ENCODE measurements at regions not wholly inside any gene's neighbourhood (a gene's known extent, or its start where the extent isn't known, plus 50 kb on each side); places are given as distances from the start of the nearest gene placed in this dataset.

DNA sequence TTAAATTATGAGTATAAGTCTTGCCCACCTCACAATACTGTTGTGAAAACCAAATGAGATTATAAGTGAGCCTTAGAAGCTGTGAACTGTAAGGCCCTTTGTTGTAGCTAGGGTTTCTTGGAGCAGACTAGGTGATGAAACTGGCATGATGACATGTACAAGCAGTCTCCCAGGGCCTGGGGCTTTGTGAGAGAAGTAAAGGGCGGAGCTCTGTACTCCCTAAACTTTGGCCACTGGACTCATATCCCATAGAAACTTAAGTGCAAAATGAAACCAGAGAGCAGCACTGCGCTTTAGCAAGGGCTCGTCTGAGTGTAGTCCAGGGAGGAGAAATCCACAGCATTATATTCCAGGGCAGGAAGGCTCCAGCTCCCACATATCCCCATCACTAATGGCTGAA, 385.6 kb upstream of the FGF16 start:
- TF ChIP-seq POLR2A (IDR thresholded peaks at IDR 0.05; ENCODE audit: low read depth, low read length) (no peak), POLR2AphosphoS5 (IDR thresholded peaks at IDR 0.05; ENCODE audit: low read depth, low read length) (no peak)
